Testis (tissue), 2 donors: ENCODE measurements at regions not wholly inside any gene's neighbourhood (a gene's known extent, or its start where the extent isn't known, plus 50 kb on each side); places are given as distances from the start of the nearest gene placed in this dataset.

Source experiments
- DNase-seq: peaks from one replicate; pipeline ENCODE4 v3.0.0-alpha.2; 2019
- H3K27ac ChIP-seq, 2 donors: fragments of 200-600 bp; sonication (generic); one replicate each; pipeline ENCODE4 v1.5.1; 2019
- H3K27me3 ChIP-seq: fragments of 200-600 bp; sonication (generic); one replicate; pipeline ENCODE4 v1.5.1; 2019
- H3K36me3 ChIP-seq: fragments of 200-600 bp; sonication (generic); one replicate; pipeline ENCODE4 v1.5.1; 2017; ENCODE audit warnings: low read depth; ENCODE audit errors: missing control alignments
- H3K4me1 ChIP-seq: fragments of 200-600 bp; sonication (generic); one replicate; pipeline ENCODE4 v1.5.1; 2019
- H3K4me3 ChIP-seq, 2 donors: fragments of 200-600 bp; sonication (generic); one replicate each; pipeline ENCODE4 v1.5.1; 2017 to 2019
- H3K9me3 ChIP-seq: fragments of 200-600 bp; sonication (generic); one replicate; pipeline ENCODE4 v1.5.1; 2017
- CTCF ChIP-seq, 3 experiments: fragments of 450-650 bp in 2 of 3; fragments of 200-600 bp in 1 of 3; sonication (generic) in 1 of 3; IDR thresholded peaks; one replicate each; pipeline ENCODE4 v1.5.1; 2016 to 2019; ENCODE audit warnings: antibody characterized with exemption in 3 of 3, mild to moderate bottlenecking in 2 of 3, moderate library complexity in 1 of 3
- POLR2A ChIP-seq: fragments of 450-650 bp; IDR thresholded peaks from one replicate; pipeline ENCODE4 v1.6.1; 2017; ENCODE audit warnings: antibody characterized with exemption, mild to moderate bottlenecking, moderate library complexity
- WGBS, 2 donors: methylation state at CpG; one replicate each; pipeline ENCODE4 v1.1.5; 2018; 5-methylcytosine and 5-hydroxymethylcytosine counted together
- intact Hi-C: fragments of 100-400 bp; cut with DNase I; formaldehyde crosslinking; loops from one replicate; pipeline ENCODE4 v1.15.1; 2023; ENCODE audit warnings: low total_unique reads

- H3K9me3 ChIP-seq: no peaks in the 10 kb centered on the region
- intact Hi-C loops: no loop called here
- TF ChIP-seq POLR2A (no peak), CTCF (IDR thresholded peaks at IDR 0.05) (no peak)
Observed at GRCh38 chr11:103648054-103648453, 388.4 kb upstream of the DDI1 start.

GRCh38 chr11:103648670-103649400 lies 387.6 kb upstream of the DDI1 start:
- DNase-seq: no peak
- no peaks in the 10 kb centered on the region for H3K4me1 ChIP-seq
- no peaks in the 10 kb centered on the region for H3K9me3 ChIP-seq
- no peaks in the 10 kb centered on the region for H3K36me3 ChIP-seq
- intact Hi-C loops: no loop called here
- no peak for TF ChIP-seq POLR2A
- TF ChIP-seq CTCF (IDR thresholded peaks at IDR 0.05): no peak
- no peak overlapping the region for H3K4me3 ChIP-seq
- H3K27me3 ChIP-seq: no peaks in the 10 kb centered on the region
- 75 to 94% methylated on average over 1 of the region's 1 CpG for WGBS, 2 donors
- no peak overlapping the region for H3K27ac ChIP-seq

More at GRCh38 chr11:103648054-103648453, 388.4 kb upstream of the DDI1 start:
- Histone ChIP-seq H3K4me1 (no peaks in the 10 kb centered on the region), H3K36me3 (no peaks in the 10 kb centered on the region), H3K27ac (no peak overlapping the region), H3K27me3 (no peaks in the 10 kb centered on the region), H3K4me3 (no peak overlapping the region)
- DNase-seq: no peak

- Histone ChIP-seq H3K36me3 (no peaks in the 10 kb centered on the region), H3K27ac (no peak overlapping the region), H3K4me3 (no peak overlapping the region), H3K4me1 (no peaks in the 10 kb centered on the region), H3K27me3 (no peaks in the 10 kb centered on the region), H3K9me3 (no peaks in the 10 kb centered on the region)
- no peak for TF ChIP-seq POLR2A
- no peak for TF ChIP-seq CTCF (IDR thresholded peaks at IDR 0.05)
- 91 to 99% methylated on average over 3 of the region's 3 CpGs for WGBS, 2 donors
- intact Hi-C loops: no loop called here
- no peak for DNase-seq
Observed at GRCh38 chr11:103649401-103649895, 387.0 kb upstream of the DDI1 start.

GRCh38 chr11:103650330-103650729 lies 386.1 kb upstream of the DDI1 start:
- no peak overlapping the region for H3K27ac ChIP-seq
- 94 to 96% methylated on average over 1 of the region's 1 CpG for WGBS, 2 donors
- H3K9me3 ChIP-seq: no peaks in the 10 kb centered on the region
- H3K4me3 ChIP-seq: no peak overlapping the region
- no peak for TF ChIP-seq CTCF (IDR thresholded peaks at IDR 0.05)
- TF ChIP-seq POLR2A: no peak
- H3K4me1 ChIP-seq: no peaks in the 10 kb centered on the region
- no peaks in the 10 kb centered on the region for H3K36me3 ChIP-seq
- intact Hi-C loops: no loop called here
- H3K27me3 ChIP-seq: no peaks in the 10 kb centered on the region
- no peak for DNase-seq
